ENCODE measurements at regions not wholly inside any gene's neighbourhood (a gene's known extent, or its start where the extent isn't known, plus 50 kb on each side); places are given as distances from the start of the nearest gene placed in this dataset.

- H3K27me3 Mint-ChIP-seq (ENCODE audit: unreplicated experiment), result no peaks in the 10 kb centered on the region
- no peak for DNase-seq
- H3K36me3 Mint-ChIP-seq (ENCODE audit: unreplicated experiment), result no peaks in the 10 kb centered on the region
- no peak overlapping the region for H3K27ac Mint-ChIP-seq (ENCODE audit: unreplicated experiment)
- H3K9me3 Mint-ChIP-seq (ENCODE audit: unreplicated experiment), result no peaks in the 10 kb centered on the region
- no peak overlapping the region for H3K4me3 Mint-ChIP-seq (ENCODE audit: unreplicated experiment)
- no peak for TF ChIP-seq CTCF (IDR thresholded peaks at IDR 0.05; ENCODE audit: partially characterized antibody, unreplicated experiment)
- no peaks in the 10 kb centered on the region for H3K4me1 Mint-ChIP-seq (ENCODE audit: low read depth, unreplicated experiment)
These were observed 114.9 kb downstream of the LRATD1 start for GRCh38 chr2:14747447-14747846.

GRCh38 chr2:14749884-14750283, 117.4 kb downstream of the LRATD1 start:
- Mint-ChIP-seq H3K27me3 (ENCODE audit: unreplicated experiment) (no peaks in the 10 kb centered on the region), H3K4me1 (ENCODE audit: low read depth, unreplicated experiment) (peaks cover 6% of the 10 kb centered on the region), H3K4me3 (ENCODE audit: unreplicated experiment) (no peak overlapping the region), H3K9me3 (ENCODE audit: unreplicated experiment) (peaks cover 2% of the 10 kb centered on the region), H3K27ac (ENCODE audit: unreplicated experiment) (no peak overlapping the region), H3K36me3 (ENCODE audit: unreplicated experiment) (no peaks in the 10 kb centered on the region)
- no peak for TF ChIP-seq CTCF (IDR thresholded peaks at IDR 0.05; ENCODE audit: partially characterized antibody, unreplicated experiment)
- DNase-seq, result no peak

GRCh38 chr2:14750433-14750832, 117.9 kb downstream of the LRATD1 start:
- no peak overlapping the region for H3K4me3 Mint-ChIP-seq (ENCODE audit: unreplicated experiment)
- peaks cover 2% of the 10 kb centered on the region for H3K9me3 Mint-ChIP-seq (ENCODE audit: unreplicated experiment)
- no peaks in the 10 kb centered on the region for H3K27me3 Mint-ChIP-seq (ENCODE audit: unreplicated experiment)
- H3K4me1 Mint-ChIP-seq (ENCODE audit: low read depth, unreplicated experiment), result peaks cover 6% of the 10 kb centered on the region
- no peaks in the 10 kb centered on the region for H3K36me3 Mint-ChIP-seq (ENCODE audit: unreplicated experiment)
- no peak overlapping the region for H3K27ac Mint-ChIP-seq (ENCODE audit: unreplicated experiment)
- DNase-seq, result no peak
- TF ChIP-seq CTCF (IDR thresholded peaks at IDR 0.05; ENCODE audit: partially characterized antibody, unreplicated experiment), result no peak

- no peak for TF ChIP-seq CTCF (IDR thresholded peaks at IDR 0.05; ENCODE audit: partially characterized antibody, unreplicated experiment)
- H3K27me3 Mint-ChIP-seq (ENCODE audit: unreplicated experiment), result no peaks in the 10 kb centered on the region
- H3K27ac Mint-ChIP-seq (ENCODE audit: unreplicated experiment), result no peak overlapping the region
- peaks cover 2% of the 10 kb centered on the region for H3K9me3 Mint-ChIP-seq (ENCODE audit: unreplicated experiment)
- H3K4me1 Mint-ChIP-seq (ENCODE audit: low read depth, unreplicated experiment), result peaks cover 6% of the 10 kb centered on the region
- H3K36me3 Mint-ChIP-seq (ENCODE audit: unreplicated experiment), result no peaks in the 10 kb centered on the region
- no peak overlapping the region for H3K4me3 Mint-ChIP-seq (ENCODE audit: unreplicated experiment)
- no peak for DNase-seq
These were observed 119.1 kb downstream of the LRATD1 start for GRCh38 chr2:14751581-14751980.

- Mint-ChIP-seq H3K27me3 (ENCODE audit: unreplicated experiment) (no peaks in the 10 kb centered on the region), H3K4me1 (ENCODE audit: low read depth, unreplicated experiment) (peaks cover 6% of the 10 kb centered on the region), H3K36me3 (ENCODE audit: unreplicated experiment) (no peaks in the 10 kb centered on the region), H3K27ac (ENCODE audit: unreplicated experiment) (no peak overlapping the region), H3K9me3 (ENCODE audit: unreplicated experiment) (peaks cover 2% of the 10 kb centered on the region), H3K4me3 (ENCODE audit: unreplicated experiment) (no peak overlapping the region)
- TF ChIP-seq CTCF (IDR thresholded peaks at IDR 0.05; ENCODE audit: partially characterized antibody, unreplicated experiment), result no peak
- DNase-seq, result no peak
These were observed 119.8 kb downstream of the LRATD1 start for GRCh38 chr2:14752295-14752694.
